ENCODE measurements at regions not wholly inside any gene's neighbourhood (a gene's known extent, or its start where the extent isn't known, plus 50 kb on each side); places are given as distances from the start of the nearest gene placed in this dataset.

GRCh38 chr16:20166531-20167235, 93.0 kb upstream of the GPR139 start:
- H3K4me1 Mint-ChIP-seq (ENCODE audit: low read depth, unreplicated experiment), result no peaks in the 10 kb centered on the region
- TF ChIP-seq CTCF (IDR thresholded peaks at IDR 0.05; ENCODE audit: unreplicated experiment), result no peak
- H3K27ac Mint-ChIP-seq (ENCODE audit: unreplicated experiment), result no peak overlapping the region
- no peak overlapping the region for H3K4me3 Mint-ChIP-seq (ENCODE audit: low read depth, unreplicated experiment)
- no peaks in the 10 kb centered on the region for H3K36me3 Mint-ChIP-seq (ENCODE audit: insufficient read depth, unreplicated experiment)
- no peaks in the 10 kb centered on the region for H3K9me3 Mint-ChIP-seq (ENCODE audit: low read depth, unreplicated experiment)
- BruUV-seq (replicated peaks), result no TSS peak
- intact Hi-C loops (cut with micrococcal nuclease; ENCODE audit: unreplicated experiment), result no loop called here
- CTCF ChIA-PET, result no interaction called here
- DNase-seq, result no peak
- H3K27me3 Mint-ChIP-seq (ENCODE audit: unreplicated experiment), result peaks cover 95% of the 10 kb centered on the region

GRCh38 chr16:20153444-20153843, 79.8 kb upstream of the GPR139 start:
- Mint-ChIP-seq H3K4me1 (ENCODE audit: low read depth, unreplicated experiment) (no peaks in the 10 kb centered on the region), H3K27ac (ENCODE audit: unreplicated experiment) (no peak overlapping the region), H3K36me3 (ENCODE audit: insufficient read depth, unreplicated experiment) (no peaks in the 10 kb centered on the region), H3K4me3 (ENCODE audit: low read depth, unreplicated experiment) (no peak overlapping the region), H3K9me3 (ENCODE audit: low read depth, unreplicated experiment) (no peaks in the 10 kb centered on the region), H3K27me3 (ENCODE audit: unreplicated experiment) (peaks cover 17% of the 10 kb centered on the region)
- TF ChIP-seq CTCF (IDR thresholded peaks at IDR 0.05; ENCODE audit: unreplicated experiment), result no peak
- CTCF ChIA-PET, result interaction anchor here (0.5 kb wide), 1 partner anchor 19 kb away, joined by 3 read pairs; no protein-coding TSS in a partner anchor
- intact Hi-C loops (cut with micrococcal nuclease; ENCODE audit: unreplicated experiment), result no loop called here
- BruUV-seq (replicated peaks), result no TSS peak
- DNase-seq, result no peak

- H3K4me3 Mint-ChIP-seq (ENCODE audit: low read depth, unreplicated experiment), result no peak overlapping the region
- H3K9me3 Mint-ChIP-seq (ENCODE audit: low read depth, unreplicated experiment), result no peaks in the 10 kb centered on the region
- peaks cover 60% of the 10 kb centered on the region for H3K27me3 Mint-ChIP-seq (ENCODE audit: unreplicated experiment)
- BruUV-seq (replicated peaks), result no TSS peak
- TF ChIP-seq CTCF (IDR thresholded peaks at IDR 0.05; ENCODE audit: unreplicated experiment), result no peak
- intact Hi-C loops (cut with micrococcal nuclease; ENCODE audit: unreplicated experiment), result no loop called here
- no peak overlapping the region for H3K27ac Mint-ChIP-seq (ENCODE audit: unreplicated experiment)
- DNase-seq, result no peak
- H3K36me3 Mint-ChIP-seq (ENCODE audit: insufficient read depth, unreplicated experiment), result no peaks in the 10 kb centered on the region
- CTCF ChIA-PET, result interaction anchor here (0.6 to 1.5 kb wide), 2 partner anchors 12 to 1025 kb away, joined by 3 to 4 read pairs; no protein-coding TSS in a partner anchor
- no peaks in the 10 kb centered on the region for H3K4me1 Mint-ChIP-seq (ENCODE audit: low read depth, unreplicated experiment)
Observed at GRCh38 chr16:20147091-20147490, 73.4 kb upstream of the GPR139 start.

- CTCF ChIA-PET, result no interaction called here
- BruUV-seq (replicated peaks), result no TSS peak
- no peaks in the 10 kb centered on the region for H3K36me3 Mint-ChIP-seq (ENCODE audit: insufficient read depth, unreplicated experiment)
Observed at GRCh38 chr16:20141956-20142355, 68.3 kb upstream of the GPR139 start.

More at GRCh38 chr16:20141956-20142355, 68.3 kb upstream of the GPR139 start:
- TF ChIP-seq CTCF (IDR thresholded peaks at IDR 0.05; ENCODE audit: unreplicated experiment), result no peak
- Mint-ChIP-seq H3K27me3 (ENCODE audit: unreplicated experiment) (peaks cover 68% of the 10 kb centered on the region), H3K4me1 (ENCODE audit: low read depth, unreplicated experiment) (no peaks in the 10 kb centered on the region), H3K27ac (ENCODE audit: unreplicated experiment) (no peak overlapping the region), H3K4me3 (ENCODE audit: low read depth, unreplicated experiment) (no peak overlapping the region), H3K9me3 (ENCODE audit: low read depth, unreplicated experiment) (no peaks in the 10 kb centered on the region)
- intact Hi-C loops (cut with micrococcal nuclease; ENCODE audit: unreplicated experiment), result no loop called here
- no peak for DNase-seq
